Glutamatergic neuron (in vitro differentiated cells): ENCODE measurements at regions not wholly inside any gene's neighbourhood (a gene's known extent, or its start where the extent isn't known, plus 50 kb on each side); places are given as distances from the start of the nearest gene placed in this dataset.

Source experiments
- DNase-seq: peaks from one replicate; pipeline ENCODE4 v3.0.0; 2022
- H3K27ac Mint-ChIP-seq: one replicate; pipeline ENCODE4 v1.8.0; 2020; ENCODE audit warnings: mild to moderate bottlenecking, mixed read lengths, inconsistent platforms; ENCODE audit not compliant: unreplicated experiment
- H3K27me3 Mint-ChIP-seq: one replicate; pipeline ENCODE4 v1.8.0; 2020; ENCODE audit warnings: mild to moderate bottlenecking, moderate library complexity, mixed read lengths, inconsistent platforms; ENCODE audit not compliant: unreplicated experiment
- H3K36me3 Mint-ChIP-seq: one replicate; pipeline ENCODE4 v1.8.0; 2020; ENCODE audit warnings: mild to moderate bottlenecking, mixed read lengths, inconsistent platforms; ENCODE audit not compliant: unreplicated experiment
- H3K4me1 Mint-ChIP-seq: one replicate; pipeline ENCODE4 v1.8.0; 2020; ENCODE audit warnings: mild to moderate bottlenecking, low read depth, mixed read lengths, inconsistent platforms; ENCODE audit not compliant: unreplicated experiment
- H3K4me3 Mint-ChIP-seq: one replicate; pipeline ENCODE4 v1.8.0; 2020; ENCODE audit warnings: mild to moderate bottlenecking, mixed read lengths, inconsistent platforms; ENCODE audit not compliant: unreplicated experiment
- H3K9me3 Mint-ChIP-seq: one replicate; pipeline ENCODE4 v1.8.0; 2020; ENCODE audit warnings: mild to moderate bottlenecking, moderate library complexity, mixed read lengths, inconsistent platforms; ENCODE audit not compliant: unreplicated experiment
- TF ChIP-seq, protein P1 (sequence below): fragments of 200-600 bp; sonication (generic); IDR thresholded peaks from one replicate; pipeline ENCODE4 v1.5.0; 2021; ENCODE audit not compliant: partially characterized antibody, unreplicated experiment

DNA sequence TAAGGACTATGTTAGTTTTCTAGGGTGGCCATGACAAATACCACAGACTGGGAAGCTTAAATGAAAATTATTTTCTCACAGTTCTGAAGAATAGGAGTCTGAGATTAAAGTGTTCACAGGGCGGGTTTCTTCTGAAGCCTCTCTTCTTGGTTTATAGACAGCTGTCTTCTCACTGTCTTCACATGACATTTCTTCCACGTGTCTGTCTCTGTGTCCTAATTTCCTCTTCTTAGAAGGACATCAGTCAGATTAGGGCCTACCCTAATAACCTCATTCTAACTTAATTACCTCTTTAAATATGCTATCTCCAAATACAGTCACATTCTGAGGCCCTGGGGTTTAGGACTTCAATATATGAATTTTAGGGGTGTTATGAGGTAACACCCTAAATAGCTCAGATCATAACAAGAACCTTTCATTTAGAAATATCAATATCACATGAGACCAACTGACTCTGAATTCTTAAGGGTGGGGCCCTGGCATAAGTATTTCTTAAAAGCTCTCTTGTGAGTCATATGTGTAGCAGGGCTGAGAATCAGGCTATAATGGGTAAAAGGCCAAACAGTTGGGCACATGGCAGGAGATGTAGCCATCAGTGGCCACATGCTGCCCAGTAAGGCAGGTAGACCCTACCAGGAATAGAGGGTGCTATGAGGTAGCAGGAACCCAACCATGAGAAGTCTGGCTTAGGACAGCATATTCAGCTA is 62.0 kb upstream of the TENT5A start:
- H3K27ac Mint-ChIP-seq = no peak overlapping the region
- DNase-seq = no peak
- no peaks in the 10 kb centered on the region for H3K36me3 Mint-ChIP-seq
- TF ChIP-seq, protein P1, sequence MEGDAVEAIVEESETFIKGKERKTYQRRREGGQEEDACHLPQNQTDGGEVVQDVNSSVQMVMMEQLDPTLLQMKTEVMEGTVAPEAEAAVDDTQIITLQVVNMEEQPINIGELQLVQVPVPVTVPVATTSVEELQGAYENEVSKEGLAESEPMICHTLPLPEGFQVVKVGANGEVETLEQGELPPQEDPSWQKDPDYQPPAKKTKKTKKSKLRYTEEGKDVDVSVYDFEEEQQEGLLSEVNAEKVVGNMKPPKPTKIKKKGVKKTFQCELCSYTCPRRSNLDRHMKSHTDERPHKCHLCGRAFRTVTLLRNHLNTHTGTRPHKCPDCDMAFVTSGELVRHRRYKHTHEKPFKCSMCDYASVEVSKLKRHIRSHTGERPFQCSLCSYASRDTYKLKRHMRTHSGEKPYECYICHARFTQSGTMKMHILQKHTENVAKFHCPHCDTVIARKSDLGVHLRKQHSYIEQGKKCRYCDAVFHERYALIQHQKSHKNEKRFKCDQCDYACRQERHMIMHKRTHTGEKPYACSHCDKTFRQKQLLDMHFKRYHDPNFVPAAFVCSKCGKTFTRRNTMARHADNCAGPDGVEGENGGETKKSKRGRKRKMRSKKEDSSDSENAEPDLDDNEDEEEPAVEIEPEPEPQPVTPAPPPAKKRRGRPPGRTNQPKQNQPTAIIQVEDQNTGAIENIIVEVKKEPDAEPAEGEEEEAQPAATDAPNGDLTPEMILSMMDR = no peak
- H3K4me3 Mint-ChIP-seq = no peak overlapping the region
- H3K9me3 Mint-ChIP-seq = no peaks in the 10 kb centered on the region
- H3K27me3 Mint-ChIP-seq = no peaks in the 10 kb centered on the region
- H3K4me1 Mint-ChIP-seq = peaks cover 28% of the 10 kb centered on the region

GRCh38 chr6:81813305-81813704 is 60.8 kb upstream of the TENT5A start:
- no peak for DNase-seq
- H3K27me3 Mint-ChIP-seq = no peaks in the 10 kb centered on the region
- H3K27ac Mint-ChIP-seq = no peak overlapping the region
- no peaks in the 10 kb centered on the region for H3K36me3 Mint-ChIP-seq
- H3K9me3 Mint-ChIP-seq = no peaks in the 10 kb centered on the region
- H3K4me3 Mint-ChIP-seq = no peak overlapping the region
- TF ChIP-seq, protein P1 = no peak
- peaks cover 25% of the 10 kb centered on the region for H3K4me1 Mint-ChIP-seq

GRCh38 chr6:81812401-81812800 is 59.9 kb upstream of the TENT5A start:
- Mint-ChIP-seq H3K27ac (no peak overlapping the region), H3K4me1 (peaks cover 18% of the 10 kb centered on the region), H3K9me3 (no peaks in the 10 kb centered on the region), H3K27me3 (no peaks in the 10 kb centered on the region), H3K4me3 (no peak overlapping the region), H3K36me3 (no peaks in the 10 kb centered on the region)
- no peak for DNase-seq
- TF ChIP-seq, protein P1 = no peak

DNA sequence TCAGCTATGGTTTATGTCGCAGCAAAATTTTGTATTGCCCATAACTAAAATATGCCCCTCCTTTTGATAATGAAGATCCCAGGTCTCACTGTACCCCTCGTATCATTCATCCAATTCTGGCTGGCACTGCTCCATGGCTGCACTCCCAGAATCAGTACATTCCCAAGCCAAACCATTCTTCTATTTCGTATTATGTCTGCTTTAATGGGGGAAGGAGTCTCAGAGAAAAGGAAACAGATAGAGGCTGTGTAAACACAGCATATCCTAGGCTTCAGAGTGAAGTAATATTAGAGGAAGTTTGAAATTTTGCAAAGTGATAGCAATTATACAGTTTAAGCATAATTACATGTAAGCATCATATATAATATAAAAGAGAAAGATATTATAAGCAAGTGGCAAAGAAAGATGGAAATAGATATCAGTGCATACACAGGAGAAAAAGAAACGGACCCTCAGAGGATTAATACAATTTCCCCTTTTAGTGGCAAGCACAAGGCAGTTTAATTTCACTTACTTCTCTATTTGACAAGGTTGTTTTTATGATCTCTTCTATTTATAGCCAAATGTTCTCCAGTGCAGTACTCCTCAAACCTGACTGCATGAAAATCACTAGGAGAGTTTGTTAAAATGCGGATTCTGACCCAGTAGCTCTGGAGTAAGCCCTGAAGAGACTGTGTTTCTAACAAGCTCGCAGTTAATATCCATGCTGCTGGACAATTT is 56.5 kb upstream of the TENT5A start:
- no peak overlapping the region for H3K4me3 Mint-ChIP-seq
- H3K36me3 Mint-ChIP-seq = no peaks in the 10 kb centered on the region
- H3K4me1 Mint-ChIP-seq = peaks cover 3% of the 10 kb centered on the region
- H3K27me3 Mint-ChIP-seq = no peaks in the 10 kb centered on the region
- H3K9me3 Mint-ChIP-seq = no peaks in the 10 kb centered on the region
- TF ChIP-seq, protein P1 = no peak
- no peak overlapping the region for H3K27ac Mint-ChIP-seq
- DNase-seq = no peak
